HUES6 (cell line): ENCODE measurements at regions not wholly inside any gene's neighbourhood (a gene's known extent, or its start where the extent isn't known, plus 50 kb on each side); places are given as distances from the start of the nearest gene placed in this dataset.

Source experiments
- H3K27ac ChIP-seq: 2 replicates; pipeline ENCODE4 v1.7.0; 2013; ENCODE audit warnings: low read depth, mild to moderate bottlenecking, low read length, inconsistent platforms
- H3K27me3 ChIP-seq: 2 replicates; pipeline ENCODE4 v1.6.1; 2013; ENCODE audit warnings: low read length; ENCODE audit not compliant: control insufficient read depth, insufficient read depth
- H3K36me3 ChIP-seq: 2 replicates; pipeline ENCODE4 v1.6.1; 2013; ENCODE audit warnings: low read length; ENCODE audit not compliant: control insufficient read depth, insufficient read depth
- H3K4me1 ChIP-seq: 2 replicates; pipeline ENCODE4 v1.6.1; 2013; ENCODE audit warnings: low read length; ENCODE audit not compliant: control insufficient read depth, insufficient read depth
- H3K4me3 ChIP-seq: 2 replicates; pipeline ENCODE4 v1.5.1; 2013; ENCODE audit warnings: low read depth, low read length
- H3K9ac ChIP-seq: one replicate; pipeline ENCODE4 v1.6.1; 2013; ENCODE audit warnings: mild to moderate bottlenecking, low read length
- H3K9me3 ChIP-seq: 2 replicates; pipeline ENCODE4 v1.6.1; 2013; ENCODE audit warnings: low read depth, low read length; ENCODE audit not compliant: control insufficient read depth, insufficient read depth

DNA sequence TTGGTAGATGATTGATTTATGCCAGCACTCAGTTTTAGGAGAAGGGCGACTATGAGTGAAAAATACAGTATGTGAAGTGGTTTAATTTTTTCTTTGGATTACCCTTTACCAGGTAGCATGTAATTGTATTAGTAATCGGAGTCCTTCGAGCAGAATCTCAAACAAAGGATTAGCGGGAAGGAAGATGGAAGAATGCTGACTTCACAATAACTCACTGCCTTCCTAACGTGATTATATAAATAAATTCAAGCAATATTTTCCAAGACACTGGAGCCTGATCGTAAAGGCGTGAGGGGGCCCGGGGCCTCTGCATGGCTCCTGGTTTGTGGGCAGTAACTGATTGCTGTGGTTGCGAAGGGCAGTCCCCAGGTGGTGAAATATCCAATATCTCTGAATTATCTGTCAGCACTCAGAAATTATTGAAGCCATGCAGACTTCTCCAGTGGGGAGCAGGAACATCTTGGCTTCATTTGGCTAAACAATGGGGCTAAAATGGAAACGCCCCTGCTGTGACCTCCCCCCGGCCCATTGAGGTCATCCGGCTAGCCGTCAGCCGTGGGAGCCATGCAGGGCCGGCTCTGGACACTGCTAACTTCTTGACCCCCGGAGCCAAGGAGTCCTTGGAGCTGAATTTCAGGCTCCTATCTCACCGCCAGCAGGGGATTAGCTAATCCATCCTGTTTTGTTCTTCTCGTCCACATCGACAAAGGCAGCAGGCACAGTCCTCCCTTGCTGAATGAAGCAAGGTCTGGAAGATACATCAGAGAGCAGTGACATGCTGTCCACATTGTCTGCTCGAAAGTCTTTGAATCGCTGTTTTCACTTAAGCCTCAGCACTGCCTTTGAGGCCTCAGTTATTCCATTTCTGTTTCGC is 295.9 kb upstream of the N4BP1 start:
- peaks cover 5% of the 10 kb centered on the region for H3K27me3 ChIP-seq

DNA sequence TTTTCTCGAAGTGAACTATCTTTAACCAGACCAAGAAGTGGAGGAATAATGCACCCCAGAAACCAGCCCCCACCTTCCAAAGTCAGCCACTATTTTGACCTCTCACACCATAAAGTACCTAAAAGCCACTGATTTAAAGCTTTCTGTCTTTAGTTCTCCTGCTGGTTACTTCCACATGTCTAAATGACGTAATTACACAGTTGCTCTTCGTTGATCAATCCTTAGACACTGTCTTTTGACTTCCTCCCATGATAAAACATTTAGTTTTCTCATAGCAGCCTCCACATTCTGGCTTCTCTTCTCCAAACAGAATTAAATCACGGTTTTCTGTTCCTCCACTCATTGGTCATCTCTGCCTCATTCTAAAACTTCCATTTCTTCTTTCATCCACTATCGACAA is 294.4 kb upstream of the N4BP1 start:
- no peaks in the 10 kb centered on the region for H3K9me3 ChIP-seq
- no peaks in the 10 kb centered on the region for H3K4me1 ChIP-seq
- peaks cover 5% of the 10 kb centered on the region for H3K27me3 ChIP-seq
- H3K9ac ChIP-seq, result no peak overlapping the region
- H3K27ac ChIP-seq, result no peak overlapping the region
- H3K4me3 ChIP-seq, result no peak overlapping the region
- no peaks in the 10 kb centered on the region for H3K36me3 ChIP-seq

More for the DNA sequence above, 295.9 kb upstream of the N4BP1 start:
- Histone ChIP-seq H3K9ac (no peak overlapping the region), H3K36me3 (no peaks in the 10 kb centered on the region), H3K4me3 (no peak overlapping the region), H3K27ac (no peak overlapping the region), H3K4me1 (no peaks in the 10 kb centered on the region), H3K9me3 (no peaks in the 10 kb centered on the region)

DNA sequence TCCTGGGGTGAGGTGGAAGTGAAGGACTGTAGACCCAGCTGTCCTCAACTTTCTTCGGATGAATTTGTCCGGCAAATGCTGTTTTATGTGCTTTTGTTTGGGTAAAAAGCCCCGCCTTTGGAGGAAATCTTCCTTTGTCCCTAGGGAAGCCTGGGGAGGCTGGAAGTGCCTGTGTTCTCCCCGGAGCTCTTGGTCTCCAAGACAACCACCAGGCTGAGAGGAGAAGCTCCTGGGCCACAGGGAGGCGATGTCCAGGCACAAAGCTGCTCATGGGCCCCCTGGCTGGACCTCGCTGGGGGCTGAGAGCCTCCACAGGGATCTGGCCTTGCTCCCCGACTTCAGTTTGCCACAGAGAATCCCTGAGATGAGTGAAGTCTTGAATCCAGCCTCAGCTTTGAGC is 293.1 kb upstream of the N4BP1 start:
- Histone ChIP-seq H3K4me1 (no peaks in the 10 kb centered on the region), H3K27me3 (peaks cover 5% of the 10 kb centered on the region), H3K4me3 (no peak overlapping the region)

DNA sequence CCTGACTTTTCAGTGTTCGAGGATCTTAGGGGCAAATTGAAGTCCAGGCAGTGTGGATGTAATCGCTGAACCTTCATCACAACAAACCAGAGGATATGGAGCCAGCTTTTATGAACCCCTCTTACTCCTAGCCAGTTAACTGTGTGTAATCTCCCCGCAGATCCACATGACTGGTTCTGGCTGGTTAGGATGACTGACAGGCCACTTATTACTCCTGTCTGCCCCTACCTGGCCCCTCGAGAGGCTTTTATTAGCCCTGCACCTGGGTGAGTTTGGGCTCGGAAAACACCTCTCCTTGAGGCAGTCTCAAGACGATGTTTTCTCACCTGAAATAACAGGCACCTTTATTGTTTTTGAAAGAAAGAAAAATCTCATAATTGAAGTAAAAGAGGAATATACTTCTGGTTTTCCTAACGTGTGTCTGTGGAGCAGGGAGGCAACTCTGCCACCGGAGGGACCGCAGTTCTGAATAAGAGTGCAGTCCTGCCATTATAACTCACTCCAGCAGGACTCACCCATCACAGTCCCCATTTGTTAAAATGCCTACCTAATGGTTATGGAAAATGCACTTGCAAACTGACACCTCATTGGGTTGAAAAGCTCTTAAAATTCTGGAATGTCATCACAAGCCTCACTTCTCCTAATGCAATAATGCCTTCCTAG is 291.9 kb upstream of the N4BP1 start:
- no peaks in the 10 kb centered on the region for H3K36me3 ChIP-seq
- no peaks in the 10 kb centered on the region for H3K9me3 ChIP-seq
- H3K4me3 ChIP-seq, result no peak overlapping the region
- no peak overlapping the region for H3K9ac ChIP-seq
- H3K27ac ChIP-seq, result no peak overlapping the region
- H3K4me1 ChIP-seq, result no peaks in the 10 kb centered on the region
- peaks cover 7% of the 10 kb centered on the region for H3K27me3 ChIP-seq

More for the DNA sequence above, 293.1 kb upstream of the N4BP1 start:
- no peak overlapping the region for H3K27ac ChIP-seq
- H3K36me3 ChIP-seq, result no peaks in the 10 kb centered on the region
- H3K9me3 ChIP-seq, result no peaks in the 10 kb centered on the region
- no peak overlapping the region for H3K9ac ChIP-seq

DNA sequence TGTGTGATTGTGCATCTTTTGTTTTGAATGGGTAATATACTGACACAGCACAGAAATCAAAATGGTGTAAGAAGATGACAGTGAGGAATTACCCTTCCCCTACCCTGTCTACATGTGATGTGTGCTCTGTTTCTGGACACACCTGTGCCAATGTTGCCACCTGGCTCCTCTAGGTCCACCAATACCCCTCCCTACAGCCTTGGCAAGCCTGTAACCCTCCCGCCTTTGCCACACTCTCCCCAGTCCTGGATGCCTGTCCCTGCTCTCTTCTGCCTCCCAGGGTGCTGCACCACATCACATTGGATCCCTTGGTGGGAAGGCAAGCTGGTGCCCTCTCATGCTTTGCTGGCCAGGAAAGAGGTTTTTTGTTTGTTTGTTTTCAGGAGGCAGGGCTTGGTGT is 289.5 kb upstream of the N4BP1 start:
- Histone ChIP-seq H3K36me3 (no peaks in the 10 kb centered on the region), H3K27me3 (peaks cover 11% of the 10 kb centered on the region), H3K4me1 (no peaks in the 10 kb centered on the region), H3K27ac (no peak overlapping the region), H3K9me3 (no peaks in the 10 kb centered on the region), H3K4me3 (no peak overlapping the region), H3K9ac (no peak overlapping the region)

DNA sequence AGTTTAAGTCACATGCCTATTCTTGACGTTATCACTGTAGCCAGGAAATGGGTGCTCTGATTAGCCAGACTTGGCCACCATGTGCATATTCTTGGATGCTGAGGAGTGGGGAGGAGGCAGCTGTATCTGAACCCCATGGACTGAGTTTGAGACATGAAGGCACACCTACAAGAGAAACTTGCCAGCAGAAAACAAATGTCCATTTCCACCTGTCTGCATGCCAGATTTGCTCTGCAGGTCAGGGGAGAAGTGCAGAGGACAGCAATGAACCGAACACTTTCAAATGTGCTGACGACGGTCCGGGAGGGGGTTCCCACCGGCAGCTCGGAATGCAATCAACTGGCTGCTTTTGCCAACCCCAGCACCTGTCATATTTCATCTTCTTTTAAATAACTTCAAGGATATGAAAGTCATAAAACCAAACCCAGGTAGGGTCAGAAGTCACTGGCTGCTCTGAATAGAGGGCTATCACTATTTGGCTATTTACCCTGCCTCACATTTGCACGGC is 287.8 kb upstream of the N4BP1 start:
- H3K27ac ChIP-seq, result no peak overlapping the region
- no peaks in the 10 kb centered on the region for H3K4me1 ChIP-seq
- no peaks in the 10 kb centered on the region for H3K9me3 ChIP-seq
- H3K4me3 ChIP-seq, result no peak overlapping the region
- H3K9ac ChIP-seq, result no peak overlapping the region
- H3K27me3 ChIP-seq, result peaks cover 11% of the 10 kb centered on the region
- H3K36me3 ChIP-seq, result no peaks in the 10 kb centered on the region

DNA sequence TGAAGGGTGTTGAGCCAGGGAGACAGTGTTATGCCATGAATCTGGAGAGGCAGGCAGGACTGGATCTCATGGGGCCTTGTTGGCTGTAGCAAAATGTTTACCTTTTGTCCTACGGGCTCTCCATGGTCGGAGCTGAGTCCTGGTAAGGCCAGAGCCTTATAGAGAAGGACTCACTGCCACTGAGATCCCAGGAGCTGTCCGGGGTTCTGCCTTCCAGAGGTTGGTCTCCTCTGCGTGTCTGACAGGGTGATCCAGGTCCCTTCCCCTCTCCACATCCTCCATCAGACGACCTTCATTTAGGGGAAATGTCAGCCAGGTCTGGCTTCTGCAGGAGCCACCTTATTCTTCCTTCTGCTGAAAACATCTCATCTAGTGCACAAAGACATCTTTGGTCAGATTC is 285.2 kb upstream of the N4BP1 start:
- Histone ChIP-seq H3K27ac (no peak overlapping the region), H3K36me3 (no peaks in the 10 kb centered on the region), H3K4me3 (no peak overlapping the region), H3K27me3 (peaks cover 7% of the 10 kb centered on the region; the same call in 1 of the 2 replicates), H3K9ac (no peak overlapping the region), H3K9me3 (no peaks in the 10 kb centered on the region), H3K4me1 (no peaks in the 10 kb centered on the region)

DNA sequence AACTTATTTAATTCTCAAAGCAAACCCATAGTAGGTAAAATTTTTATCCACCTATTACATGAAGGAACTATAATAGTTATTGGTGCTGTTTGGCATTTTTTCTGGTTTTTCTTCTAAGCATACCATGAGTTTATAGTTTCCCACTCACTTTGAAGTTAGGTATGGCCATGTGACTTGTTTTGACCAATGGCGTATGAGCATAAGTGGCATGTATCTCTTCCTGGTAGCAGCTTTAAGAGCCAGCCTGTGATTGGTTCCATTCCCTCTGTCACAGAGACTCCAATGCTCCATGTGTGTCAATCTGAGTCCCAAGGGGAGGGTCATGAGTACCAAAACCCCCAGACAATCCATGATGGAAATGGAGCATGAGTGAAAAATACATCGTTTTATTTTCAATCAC is 282.9 kb upstream of the N4BP1 start:
- Histone ChIP-seq H3K27me3 (peaks cover 12% of the 10 kb centered on the region; the same call in 1 of the 2 replicates), H3K9me3 (no peaks in the 10 kb centered on the region), H3K4me3 (no peak overlapping the region), H3K27ac (no peak overlapping the region), H3K4me1 (no peaks in the 10 kb centered on the region), H3K36me3 (no peaks in the 10 kb centered on the region), H3K9ac (no peak overlapping the region)

DNA sequence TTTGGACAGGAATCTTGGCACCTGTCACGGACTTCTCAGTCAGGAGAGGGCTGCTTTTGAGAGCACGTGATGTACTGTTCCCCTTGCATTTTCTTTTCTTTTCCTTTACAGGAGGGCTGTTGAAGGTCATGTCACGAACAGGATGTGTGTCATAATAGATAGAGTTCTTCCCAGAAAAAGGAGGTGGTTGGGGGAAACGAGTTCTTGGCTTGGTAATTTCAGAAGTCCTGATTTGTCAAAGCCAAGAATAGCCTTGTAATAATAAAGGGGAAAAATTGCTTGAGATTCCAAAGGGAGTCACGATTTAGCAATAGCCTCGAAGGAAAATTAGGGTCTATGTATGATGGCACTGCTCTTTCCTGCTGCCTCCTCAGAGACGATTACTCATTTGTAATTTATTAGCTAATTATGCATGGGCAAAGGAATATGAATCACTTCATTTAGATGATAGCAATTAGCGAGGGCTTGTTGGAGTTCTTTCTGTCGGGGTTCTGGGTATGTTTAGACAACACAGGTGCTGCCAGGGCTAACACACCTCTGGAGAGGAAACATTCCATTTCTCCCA is 277.7 kb upstream of the N4BP1 start:
- no peak overlapping the region for H3K4me3 ChIP-seq
- H3K9ac ChIP-seq, result no peak overlapping the region
- peaks cover 8% of the 10 kb centered on the region; the same call in 1 of the 2 replicates for H3K27me3 ChIP-seq
- H3K4me1 ChIP-seq, result no peaks in the 10 kb centered on the region
- H3K9me3 ChIP-seq, result no peaks in the 10 kb centered on the region
- H3K36me3 ChIP-seq, result no peaks in the 10 kb centered on the region
- no peak overlapping the region for H3K27ac ChIP-seq

DNA sequence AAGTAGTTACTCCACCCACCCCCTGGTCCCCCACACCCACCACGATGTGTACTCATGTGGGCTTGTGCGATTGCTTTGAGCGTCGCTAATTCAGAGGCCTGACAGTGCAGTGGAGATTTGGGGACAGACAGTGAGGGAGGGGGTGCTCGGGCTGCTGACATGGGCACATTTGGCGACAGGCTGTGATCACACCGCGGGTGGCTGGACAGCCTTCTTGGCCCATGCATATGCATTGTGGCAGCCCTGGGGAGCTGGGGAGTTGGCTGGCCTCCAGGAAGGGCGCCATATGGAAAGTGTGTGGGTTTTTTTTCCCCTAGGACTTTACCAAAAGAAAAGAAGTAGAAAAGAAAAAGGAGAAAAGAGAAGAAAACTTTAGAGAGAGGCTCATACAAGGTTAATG is 275.5 kb upstream of the N4BP1 start:
- H3K27ac ChIP-seq, result no peak overlapping the region
- H3K27me3 ChIP-seq, result peaks cover 8% of the 10 kb centered on the region; the same call in 1 of the 2 replicates
- no peak overlapping the region for H3K9ac ChIP-seq
- no peak overlapping the region for H3K4me3 ChIP-seq
- no peaks in the 10 kb centered on the region for H3K4me1 ChIP-seq
- H3K36me3 ChIP-seq, result no peaks in the 10 kb centered on the region
- H3K9me3 ChIP-seq, result no peaks in the 10 kb centered on the region

DNA sequence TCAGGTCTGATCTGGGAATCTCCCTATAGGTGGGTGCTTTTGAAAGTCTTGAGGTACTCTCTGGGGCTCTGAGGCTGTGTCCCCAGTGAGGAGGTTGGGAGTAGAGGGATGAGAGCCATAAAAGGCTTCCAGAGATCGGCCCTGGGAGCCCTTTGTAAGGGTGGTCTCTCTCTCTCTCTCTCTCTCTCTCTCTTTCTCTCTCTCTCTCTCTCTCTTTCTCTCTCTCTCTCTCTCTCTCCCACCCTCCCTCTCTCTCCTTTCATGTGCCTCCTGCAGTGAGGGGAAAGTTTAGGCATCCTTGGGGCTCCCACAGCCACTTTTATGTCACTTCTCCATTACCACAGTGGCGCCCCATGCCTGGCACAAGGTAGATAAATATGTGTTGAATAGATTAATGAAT is 271.3 kb upstream of the N4BP1 start:
- no peaks in the 10 kb centered on the region for H3K9me3 ChIP-seq
- no peaks in the 10 kb centered on the region for H3K36me3 ChIP-seq
- H3K9ac ChIP-seq, result no peak overlapping the region
- H3K27me3 ChIP-seq, result no peaks in the 10 kb centered on the region; the same call in 1 of the 2 replicates
- H3K27ac ChIP-seq, result no peak overlapping the region
- H3K4me1 ChIP-seq, result no peaks in the 10 kb centered on the region
- H3K4me3 ChIP-seq, result no peak overlapping the region
